ENCODE measurements at regions not wholly inside any gene's neighbourhood (a gene's known extent, or its start where the extent isn't known, plus 50 kb on each side); places are given as distances from the start of the nearest gene placed in this dataset.

DNA sequence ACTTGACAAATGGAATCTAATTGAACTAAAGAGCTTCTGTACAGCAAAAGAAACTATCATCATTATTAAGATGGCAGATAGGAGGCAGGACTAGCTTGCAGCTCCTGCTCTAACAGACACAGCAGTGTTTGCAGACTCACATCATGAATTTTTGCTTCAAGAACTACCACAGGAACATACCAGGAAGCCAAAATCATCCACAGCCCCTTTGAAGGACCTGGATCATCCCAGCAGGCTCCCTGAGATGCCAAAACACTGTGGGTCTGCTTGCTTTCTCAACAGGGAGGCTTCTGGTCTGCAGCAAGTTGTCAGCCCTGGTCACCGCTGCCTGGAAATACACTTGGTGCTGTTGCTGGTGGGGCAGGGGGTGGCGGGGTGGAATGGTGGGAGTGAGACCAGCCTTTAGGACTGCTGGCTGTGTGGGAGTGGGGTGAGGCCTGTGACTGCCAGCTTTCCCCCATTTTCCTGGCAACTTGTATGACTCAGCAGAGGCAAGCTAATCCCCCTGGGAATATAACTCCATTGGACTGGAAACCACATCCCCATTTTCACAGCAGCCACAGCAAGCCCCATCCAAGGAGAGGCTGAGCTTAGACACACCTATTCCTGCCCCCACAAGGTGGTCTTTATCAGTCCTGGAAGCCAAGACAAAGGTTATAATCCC lies 533.8 kb upstream of the CYLC2 start:
- TF ChIP-seq, protein P1, sequence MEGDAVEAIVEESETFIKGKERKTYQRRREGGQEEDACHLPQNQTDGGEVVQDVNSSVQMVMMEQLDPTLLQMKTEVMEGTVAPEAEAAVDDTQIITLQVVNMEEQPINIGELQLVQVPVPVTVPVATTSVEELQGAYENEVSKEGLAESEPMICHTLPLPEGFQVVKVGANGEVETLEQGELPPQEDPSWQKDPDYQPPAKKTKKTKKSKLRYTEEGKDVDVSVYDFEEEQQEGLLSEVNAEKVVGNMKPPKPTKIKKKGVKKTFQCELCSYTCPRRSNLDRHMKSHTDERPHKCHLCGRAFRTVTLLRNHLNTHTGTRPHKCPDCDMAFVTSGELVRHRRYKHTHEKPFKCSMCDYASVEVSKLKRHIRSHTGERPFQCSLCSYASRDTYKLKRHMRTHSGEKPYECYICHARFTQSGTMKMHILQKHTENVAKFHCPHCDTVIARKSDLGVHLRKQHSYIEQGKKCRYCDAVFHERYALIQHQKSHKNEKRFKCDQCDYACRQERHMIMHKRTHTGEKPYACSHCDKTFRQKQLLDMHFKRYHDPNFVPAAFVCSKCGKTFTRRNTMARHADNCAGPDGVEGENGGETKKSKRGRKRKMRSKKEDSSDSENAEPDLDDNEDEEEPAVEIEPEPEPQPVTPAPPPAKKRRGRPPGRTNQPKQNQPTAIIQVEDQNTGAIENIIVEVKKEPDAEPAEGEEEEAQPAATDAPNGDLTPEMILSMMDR (conservative IDR thresholded peaks at IDR 0.05): no peak
- TF ChIP-seq ZFX (IDR thresholded peaks at IDR 0.05): no peak

All from C4-2B (cell line).